SK-N-SH (cell line): ENCODE measurements at regions not wholly inside any gene's neighbourhood (a gene's known extent, or its start where the extent isn't known, plus 50 kb on each side); places are given as distances from the start of the nearest gene placed in this dataset.

Experiments used
- CHD2 ChIP-seq: fragments of 150-350 bp; IDR thresholded peaks from 2 replicates; pipeline ENCODE4 v1.6.1; 2018; ENCODE audit warnings: low read length; ENCODE audit not compliant: partially characterized antibody
- EP300 ChIP-seq, 2 experiments: IDR thresholded peaks; 2 replicates each; pipeline versions ENCODE4 v1.4.0 to v1.6.1; 2012; ENCODE audit warnings: borderline replicate concordance in 1 of 2, low read depth in 1 of 2, low read length in 1 of 2
- TF ChIP-seq, protein P1 (sequence below): IDR thresholded peaks from 2 replicates; pipeline ENCODE4 v1.4.0; 2012; ENCODE audit warnings: low read depth, borderline replicate concordance

DNA sequence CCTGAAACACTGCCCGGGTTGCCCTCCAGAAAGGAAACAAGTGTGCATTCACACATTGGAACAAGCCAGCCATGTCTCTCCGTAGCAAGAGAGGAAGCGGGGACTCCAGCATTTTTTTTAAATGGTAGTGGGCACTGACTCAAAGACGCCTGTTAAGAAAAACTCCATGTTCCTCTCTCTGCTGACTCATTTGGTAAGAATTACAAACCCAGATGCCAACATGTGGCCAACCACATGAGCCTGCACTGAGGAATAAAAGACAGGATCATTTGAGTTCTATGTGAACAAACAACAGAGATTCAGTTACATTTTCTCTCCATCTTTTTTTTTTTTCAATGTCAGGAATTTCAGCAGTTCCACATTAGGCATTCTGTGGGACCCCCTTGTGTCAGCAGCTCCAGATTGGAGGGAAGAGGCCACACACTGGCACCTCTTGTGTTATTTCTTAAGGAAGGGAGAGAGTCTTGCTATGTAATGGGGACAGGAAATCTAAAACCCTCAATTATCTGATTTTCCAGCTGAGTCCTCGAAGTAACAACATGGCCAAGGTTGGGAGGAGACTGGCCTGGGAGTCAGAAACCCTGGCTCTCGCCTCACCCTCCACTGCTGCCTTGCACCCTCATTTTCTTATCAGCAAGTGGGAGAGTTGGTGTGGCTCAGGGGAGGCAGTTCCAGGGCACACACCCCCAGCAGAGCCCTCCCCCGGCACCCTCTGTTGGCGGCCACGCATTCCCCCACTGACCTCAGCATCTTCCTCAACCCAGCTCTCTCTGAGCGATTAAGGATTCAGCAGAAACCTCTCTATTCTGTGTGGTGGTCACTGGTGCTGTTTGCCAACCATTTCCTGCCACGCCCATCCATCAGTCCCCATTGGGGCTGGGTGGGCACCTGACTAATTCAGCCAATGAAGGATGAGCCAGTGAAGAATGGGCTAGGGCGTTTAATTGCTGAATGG lies 173.0 kb downstream of the FOXL1 start:
- TF ChIP-seq, protein P1, sequence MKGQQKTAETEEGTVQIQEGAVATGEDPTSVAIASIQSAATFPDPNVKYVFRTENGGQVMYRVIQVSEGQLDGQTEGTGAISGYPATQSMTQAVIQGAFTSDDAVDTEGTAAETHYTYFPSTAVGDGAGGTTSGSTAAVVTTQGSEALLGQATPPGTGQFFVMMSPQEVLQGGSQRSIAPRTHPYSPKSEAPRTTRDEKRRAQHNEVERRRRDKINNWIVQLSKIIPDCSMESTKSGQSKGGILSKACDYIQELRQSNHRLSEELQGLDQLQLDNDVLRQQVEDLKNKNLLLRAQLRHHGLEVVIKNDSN, result peak; percentile 15; the same call in 1 of the 2 replicates
- TF ChIP-seq EP300 (IDR thresholded peaks at IDR 0.05; ENCODE audit: borderline replicate concordance in 1 of 2, low read depth in 1 of 2, low read length in 1 of 2) (0 out of 4 replicates have a peak, but pooled peaks of 1 of the 2 experiments have one; percentile 11), CHD2 (no peak)
